HEK293 (cell line): ENCODE measurements at regions not wholly inside any gene's neighbourhood (a gene's known extent, or its start where the extent isn't known, plus 50 kb on each side); places are given as distances from the start of the nearest gene placed in this dataset.

Experiments
- CTCF ChIA-PET: fragments of 350-600 bp; formaldehyde crosslinking; extraction: SDS; loops from one replicate; lab custom pipeline; 2021; ENCODE audit warnings: antibody characterized with exemption; lab: Yijun Ruan, JAX
- POLR2A ChIA-PET: fragments of 300-600 bp; formaldehyde crosslinking; extraction: SDS; loops from one replicate; lab custom pipeline; 2020; ENCODE audit warnings: antibody characterized with exemption, inconsistent platforms; lab: Yijun Ruan, JAX
- H3K27ac ChIP-seq: fragments of 200-500 bp; sonication (Bioruptor generic); 2 replicates; pipeline ENCODE4 v1.5.1; 2014; ENCODE audit warnings: low read depth, low read length, control low read depth, inconsistent platforms; ENCODE audit errors: extremely low read depth
- H3K36me3 ChIP-seq, 2 experiments: fragments of 200-500 bp in 1 of 2; sonication (Bioruptor generic) in 1 of 2; 1 replicate in 1 of 2; 2 replicates in 1 of 2; pipeline ENCODE4 v1.5.1; 2014 to 2017; ENCODE audit warnings: inconsistent platforms in 2 of 2, low read length in 2 of 2; ENCODE audit not compliant: control insufficient read depth in 2 of 2, insufficient read depth in 1 of 2
- H3K4me1 ChIP-seq: fragments of 200-500 bp; sonication (Bioruptor generic); 2 replicates; pipeline ENCODE4 v1.5.1; 2014; ENCODE audit warnings: mild to moderate bottlenecking, low read length, inconsistent platforms; ENCODE audit not compliant: control insufficient read depth, insufficient read depth
- H3K4me3 ChIP-seq: 2 replicates; pipeline ENCODE4 v1.5.1; 2011; ENCODE audit warnings: low read depth, mild to moderate bottlenecking, control low read depth, low read length, moderate library complexity
- H3K9me3 ChIP-seq: fragments of 200-500 bp; sonication (Bioruptor generic); 2 replicates; pipeline ENCODE4 v1.5.1; 2014; ENCODE audit warnings: low read depth, low read length, inconsistent platforms; ENCODE audit not compliant: control insufficient read depth, insufficient read depth
- HOXA7 ChIP-seq: sonication (generic); formaldehyde crosslinking; IDR thresholded peaks from 2 replicates; pipeline ENCODE4 v1.8.1; 2022; ENCODE audit warnings: missing genetic modification reagents, borderline replicate concordance
- KLF7 ChIP-seq: fragments of 450-650 bp; formaldehyde crosslinking; IDR thresholded peaks from 2 replicates; pipeline ENCODE4 v1.5.1; 2016; ENCODE audit warnings: missing biosample characterization, missing genetic modification characterization, borderline replicate concordance
- SALL2 ChIP-seq: fragments of 450-650 bp; formaldehyde crosslinking; IDR thresholded peaks from 2 replicates; pipeline ENCODE4 v1.5.0; 2017; ENCODE audit warnings: missing biosample characterization, mild to moderate bottlenecking, missing genetic modification characterization, borderline replicate concordance
- YY1 ChIP-seq: fragments of 450-650 bp; formaldehyde crosslinking; IDR thresholded peaks from 2 replicates; pipeline ENCODE4 v1.5.1; 2018; ENCODE audit warnings: missing biosample characterization, missing genetic modification characterization
- ZBTB48 ChIP-seq: fragments of 450-650 bp; formaldehyde crosslinking; IDR thresholded peaks from 2 replicates; pipeline ENCODE4 v1.5.1; 2016; ENCODE audit warnings: missing biosample characterization, missing genetic modification characterization
- ZFHX2 ChIP-seq: fragments of 450-650 bp; formaldehyde crosslinking; conservative IDR thresholded peaks from 2 replicates; pipeline ENCODE4 v1.5.1; 2016; ENCODE audit warnings: missing biosample characterization, missing genetic modification characterization
- ZNF184 ChIP-seq: fragments of 450-650 bp; IDR thresholded peaks from 2 replicates; pipeline ENCODE4 v1.5.1; 2018; ENCODE audit warnings: missing biosample characterization, mild to moderate bottlenecking, missing genetic modification characterization
- ZNF2 ChIP-seq: fragments of 450-650 bp; formaldehyde crosslinking; IDR thresholded peaks from 2 replicates; pipeline ENCODE4 v1.5.1; 2016; ENCODE audit warnings: missing biosample characterization, missing genetic modification characterization
- ZNF302 ChIP-seq: fragments of 450-650 bp; formaldehyde crosslinking; IDR thresholded peaks from 2 replicates; pipeline ENCODE4 v1.5.1; 2016; ENCODE audit warnings: missing biosample characterization, missing genetic modification characterization, low read depth
- ZNF311 ChIP-seq: fragments of 450-650 bp; formaldehyde crosslinking; IDR thresholded peaks from 2 replicates; pipeline ENCODE4 v1.5.1; 2017; ENCODE audit warnings: missing biosample characterization, missing genetic modification characterization, borderline replicate concordance
- ZNF391 ChIP-seq: fragments of 450-650 bp; formaldehyde crosslinking; IDR thresholded peaks from 2 replicates; pipeline ENCODE4 v1.5.1; 2016; ENCODE audit warnings: low read depth, missing biosample characterization, missing genetic modification characterization, borderline replicate concordance
- ZNF571 ChIP-seq: fragments of 450-650 bp; formaldehyde crosslinking; IDR thresholded peaks from 2 replicates; pipeline ENCODE4 v1.5.0; 2017; ENCODE audit warnings: missing biosample characterization, missing genetic modification characterization
- ZNF664 ChIP-seq: fragments of 450-650 bp; formaldehyde crosslinking; IDR thresholded peaks from 2 replicates; pipeline ENCODE4 v1.5.1; 2016; ENCODE audit warnings: missing biosample characterization, missing genetic modification characterization
- TF ChIP-seq, protein P1 (sequence below): fragments of 450-650 bp; formaldehyde crosslinking; IDR thresholded peaks from 2 replicates; pipeline ENCODE4 v1.5.1; 2017; ENCODE audit warnings: missing biosample characterization, missing genetic modification characterization
- TF ChIP-seq, protein P2 (sequence below): fragments of 450-650 bp; formaldehyde crosslinking; IDR thresholded peaks from 2 replicates; pipeline ENCODE4 v1.5.1; 2017; ENCODE audit warnings: missing biosample characterization, mild to moderate bottlenecking, missing genetic modification characterization, moderate library complexity
- TF ChIP-seq, protein P3 (sequence below): fragments of 450-650 bp; formaldehyde crosslinking; IDR thresholded peaks from 2 replicates; pipeline ENCODE4 v1.5.1; 2016; ENCODE audit warnings: missing biosample characterization, missing genetic modification characterization
- TF ChIP-seq, protein P4 (sequence below): fragments of 450-650 bp; formaldehyde crosslinking; IDR thresholded peaks from 2 replicates; pipeline ENCODE4 v1.5.1; 2016; ENCODE audit warnings: missing biosample characterization, missing genetic modification characterization

DNA sequence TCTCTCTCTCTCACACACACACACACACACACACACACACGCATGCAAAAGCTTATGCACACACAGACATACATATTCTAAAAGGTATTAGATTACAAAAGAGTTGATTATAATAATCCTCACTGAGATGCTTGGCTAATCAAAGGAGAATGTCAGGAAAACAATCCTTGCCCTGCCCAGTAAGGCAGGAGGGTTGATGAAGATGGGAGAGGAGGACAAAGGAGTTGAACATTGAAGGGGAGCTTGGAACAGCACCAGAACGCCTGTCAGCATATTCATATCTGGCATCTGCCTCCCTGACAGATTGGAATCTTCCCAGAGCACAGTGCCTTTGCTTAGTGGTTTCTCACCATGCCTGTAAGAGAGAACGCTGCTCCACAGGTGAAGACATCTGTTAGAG, 68.6 kb upstream of the PALMD start:
- Histone ChIP-seq H3K4me3 (no peak overlapping the region), H3K4me1 (no peaks in the 10 kb centered on the region), H3K27ac (no peak overlapping the region), H3K36me3 (no peaks in the 10 kb centered on the region), H3K9me3 (no peaks in the 10 kb centered on the region)
- ChIA-PET CTCF (no interaction called here), POLR2A (no interaction called here)
- TF ChIP-seq ZNF302 (no peak), YY1 (no peak), ZNF184 (tag by site-specific recombination) (no peak), SALL2 (tag by site-specific recombination) (no peak)
- TF ChIP-seq, protein P1, sequence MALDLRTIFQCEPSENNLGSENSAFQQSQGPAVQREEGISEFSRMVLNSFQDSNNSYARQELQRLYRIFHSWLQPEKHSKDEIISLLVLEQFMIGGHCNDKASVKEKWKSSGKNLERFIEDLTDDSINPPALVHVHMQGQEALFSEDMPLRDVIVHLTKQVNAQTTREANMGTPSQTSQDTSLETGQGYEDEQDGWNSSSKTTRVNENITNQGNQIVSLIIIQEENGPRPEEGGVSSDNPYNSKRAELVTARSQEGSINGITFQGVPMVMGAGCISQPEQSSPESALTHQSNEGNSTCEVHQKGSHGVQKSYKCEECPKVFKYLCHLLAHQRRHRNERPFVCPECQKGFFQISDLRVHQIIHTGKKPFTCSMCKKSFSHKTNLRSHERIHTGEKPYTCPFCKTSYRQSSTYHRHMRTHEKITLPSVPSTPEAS (tag by site-specific recombination), result peak; percentile 58

DNA sequence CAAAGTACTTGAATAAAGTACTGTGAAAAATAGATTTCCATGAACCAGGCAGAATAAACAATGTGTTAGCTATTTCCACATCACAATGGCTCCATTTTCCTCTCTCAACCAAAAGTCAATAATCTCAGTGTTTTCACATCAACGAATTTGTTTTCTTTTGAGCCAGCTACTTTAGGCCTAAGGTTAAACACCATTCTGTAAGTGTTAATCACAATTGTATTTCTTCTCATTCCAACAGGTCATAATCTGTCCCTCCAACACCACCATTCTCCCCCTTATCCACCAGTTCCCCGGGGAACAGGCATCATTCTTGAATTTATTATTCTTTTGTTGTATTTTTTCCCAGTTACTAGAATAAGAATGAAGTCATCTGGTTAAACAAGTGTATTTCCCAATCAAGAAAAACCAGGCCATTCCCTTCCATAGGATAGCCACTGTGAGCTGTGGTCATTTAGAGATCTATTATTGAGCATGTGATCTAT, 66.2 kb upstream of the PALMD start:
- H3K27ac ChIP-seq, result no peak overlapping the region
- POLR2A ChIA-PET, result no interaction called here
- CTCF ChIA-PET, result interaction anchor here (0.6 kb wide), 1 partner anchor 101 kb away, joined by 3 read pairs; no protein-coding TSS in a partner anchor

DNA sequence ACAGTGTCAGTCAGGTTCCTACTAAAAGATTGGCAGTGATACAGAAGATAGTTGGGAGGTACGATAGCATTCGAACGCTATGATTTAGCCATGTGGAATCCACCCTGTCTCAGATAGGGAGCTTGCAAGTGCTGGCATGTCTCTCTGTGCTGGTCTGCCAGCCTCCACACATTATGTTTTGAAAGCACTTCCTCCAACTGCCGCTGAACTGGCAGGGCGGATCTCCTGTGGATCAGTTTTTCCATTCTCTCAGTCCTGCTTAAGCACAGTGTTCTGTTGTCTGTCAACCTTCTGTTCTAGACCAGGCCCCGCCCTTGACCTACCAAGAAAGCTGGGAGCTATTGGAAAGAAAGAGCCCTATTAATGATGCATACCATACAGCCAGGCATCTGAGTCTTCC, 65.5 kb upstream of the PALMD start:
- Histone ChIP-seq H3K4me1 (no peaks in the 10 kb centered on the region), H3K4me3 (no peak overlapping the region), H3K9me3 (no peaks in the 10 kb centered on the region), H3K27ac (no peak overlapping the region), H3K36me3 (no peaks in the 10 kb centered on the region)
- ChIA-PET CTCF (no interaction called here), POLR2A (interaction anchor here (1.1 kb wide), 1 partner anchor 8 kb away, joined by 3 read pairs; no protein-coding TSS in a partner anchor)
- TF ChIP-seq ZNF2 (tag by site-specific recombination) (no peak), ZNF391 (tag by site-specific recombination) (no peak), ZBTB48 (no peak), ZNF571 (tag by site-specific recombination) (no peak), ZFHX2 (no peak), SALL2 (tag by site-specific recombination) (no peak), ZNF664 (tag by site-specific recombination) (no peak), KLF7 (tag by site-specific recombination) (no peak)
- TF ChIP-seq, protein P2, sequence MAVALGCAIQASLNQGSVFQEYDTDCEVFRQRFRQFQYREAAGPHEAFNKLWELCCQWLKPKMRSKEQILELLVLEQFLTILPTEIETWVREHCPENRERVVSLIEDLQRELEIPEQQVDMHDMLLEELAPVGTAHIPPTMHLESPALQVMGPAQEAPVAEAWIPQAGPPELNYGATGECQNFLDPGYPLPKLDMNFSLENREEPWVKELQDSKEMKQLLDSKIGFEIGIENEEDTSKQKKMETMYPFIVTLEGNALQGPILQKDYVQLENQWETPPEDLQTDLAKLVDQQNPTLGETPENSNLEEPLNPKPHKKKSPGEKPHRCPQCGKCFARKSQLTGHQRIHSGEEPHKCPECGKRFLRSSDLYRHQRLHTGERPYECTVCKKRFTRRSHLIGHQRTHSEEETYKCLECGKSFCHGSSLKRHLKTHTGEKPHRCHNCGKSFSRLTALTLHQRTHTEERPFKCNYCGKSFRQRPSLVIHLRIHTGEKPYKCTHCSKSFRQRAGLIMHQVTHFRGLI (tag by site-specific recombination), result no peak
- TF ChIP-seq, protein P3, sequence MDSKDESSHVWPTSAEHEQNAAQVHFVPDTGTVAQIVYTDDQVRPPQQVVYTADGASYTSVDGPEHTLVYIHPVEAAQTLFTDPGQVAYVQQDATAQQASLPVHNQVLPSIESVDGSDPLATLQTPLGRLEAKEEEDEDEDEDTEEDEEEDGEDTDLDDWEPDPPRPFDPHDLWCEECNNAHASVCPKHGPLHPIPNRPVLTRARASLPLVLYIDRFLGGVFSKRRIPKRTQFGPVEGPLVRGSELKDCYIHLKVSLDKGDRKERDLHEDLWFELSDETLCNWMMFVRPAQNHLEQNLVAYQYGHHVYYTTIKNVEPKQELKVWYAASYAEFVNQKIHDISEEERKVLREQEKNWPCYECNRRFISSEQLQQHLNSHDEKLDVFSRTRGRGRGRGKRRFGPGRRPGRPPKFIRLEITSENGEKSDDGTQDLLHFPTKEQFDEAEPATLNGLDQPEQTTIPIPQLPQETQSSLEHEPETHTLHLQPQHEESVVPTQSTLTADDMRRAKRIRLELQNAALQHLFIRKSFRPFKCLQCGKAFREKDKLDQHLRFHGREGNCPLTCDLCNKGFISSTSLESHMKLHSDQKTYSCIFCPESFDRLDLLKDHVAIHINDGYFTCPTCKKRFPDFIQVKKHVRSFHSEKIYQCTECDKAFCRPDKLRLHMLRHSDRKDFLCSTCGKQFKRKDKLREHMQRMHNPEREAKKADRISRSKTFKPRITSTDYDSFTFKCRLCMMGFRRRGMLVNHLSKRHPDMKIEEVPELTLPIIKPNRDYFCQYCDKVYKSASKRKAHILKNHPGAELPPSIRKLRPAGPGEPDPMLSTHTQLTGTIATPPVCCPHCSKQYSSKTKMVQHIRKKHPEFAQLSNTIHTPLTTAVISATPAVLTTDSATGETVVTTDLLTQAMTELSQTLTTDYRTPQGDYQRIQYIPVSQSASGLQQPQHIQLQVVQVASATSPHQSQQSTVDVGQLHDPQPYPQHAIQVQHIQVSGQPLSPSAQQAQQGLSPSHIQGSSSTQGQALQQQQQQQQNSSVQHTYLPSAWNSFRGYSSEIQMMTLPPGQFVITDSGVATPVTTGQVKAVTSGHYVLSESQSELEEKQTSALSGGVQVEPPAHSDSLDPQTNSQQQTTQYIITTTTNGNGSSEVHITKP, result no peak
- TF ChIP-seq, protein P4, sequence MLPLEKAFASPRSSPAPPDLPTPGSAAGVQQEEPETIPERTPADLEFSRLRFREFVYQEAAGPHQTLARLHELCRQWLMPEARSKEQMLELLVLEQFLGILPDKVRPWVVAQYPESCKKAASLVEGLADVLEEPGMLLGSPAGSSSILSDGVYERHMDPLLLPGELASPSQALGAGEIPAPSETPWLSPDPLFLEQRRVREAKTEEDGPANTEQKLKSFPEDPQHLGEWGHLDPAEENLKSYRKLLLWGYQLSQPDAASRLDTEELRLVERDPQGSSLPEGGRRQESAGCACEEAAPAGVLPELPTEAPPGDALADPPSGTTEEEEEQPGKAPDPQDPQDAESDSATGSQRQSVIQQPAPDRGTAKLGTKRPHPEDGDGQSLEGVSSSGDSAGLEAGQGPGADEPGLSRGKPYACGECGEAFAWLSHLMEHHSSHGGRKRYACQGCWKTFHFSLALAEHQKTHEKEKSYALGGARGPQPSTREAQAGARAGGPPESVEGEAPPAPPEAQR (tag by site-specific recombination), result no peak

More for the DNA sequence above, 66.2 kb upstream of the PALMD start:
- Histone ChIP-seq H3K36me3 (no peaks in the 10 kb centered on the region), H3K9me3 (no peaks in the 10 kb centered on the region), H3K4me1 (no peaks in the 10 kb centered on the region), H3K4me3 (no peak overlapping the region)
- no peak for TF ChIP-seq HOXA7 (CRISPR knock-in tag)
- TF ChIP-seq ZNF302, result no peak
- TF ChIP-seq ZNF311 (tag by site-specific recombination), result no peak
